Midbrain (tissue), 1 donor: ENCODE measurements at regions not wholly inside any gene's neighbourhood (a gene's known extent, or its start where the extent isn't known, plus 50 kb on each side); places are given as distances from the start of the nearest gene placed in this dataset.

Experiments used
- DNase-seq: peaks from one replicate; lab custom pipeline; 2025; lab: John Stamatoyannopoulos, UW

DNA sequence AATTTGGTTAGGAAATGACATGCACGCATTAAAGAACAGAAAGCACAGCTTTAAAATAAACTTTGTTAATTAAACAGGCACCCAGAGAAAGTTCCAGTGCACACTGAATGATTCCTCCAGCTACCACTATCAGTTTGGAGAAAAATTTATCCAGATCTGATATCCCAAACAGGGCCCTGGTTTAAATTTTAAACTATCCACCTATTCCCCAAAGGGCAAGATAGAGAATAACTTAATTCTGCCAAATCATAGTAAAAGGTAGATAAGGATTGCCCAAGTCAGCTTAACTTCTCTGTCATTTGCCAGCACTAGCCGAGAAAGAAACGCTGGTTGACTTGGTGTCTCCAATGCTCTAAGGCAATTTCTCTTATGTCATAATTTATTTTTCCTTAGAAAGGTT is 321.9 kb upstream of the PKDCC start:
- no peak for DNase-seq

DNA sequence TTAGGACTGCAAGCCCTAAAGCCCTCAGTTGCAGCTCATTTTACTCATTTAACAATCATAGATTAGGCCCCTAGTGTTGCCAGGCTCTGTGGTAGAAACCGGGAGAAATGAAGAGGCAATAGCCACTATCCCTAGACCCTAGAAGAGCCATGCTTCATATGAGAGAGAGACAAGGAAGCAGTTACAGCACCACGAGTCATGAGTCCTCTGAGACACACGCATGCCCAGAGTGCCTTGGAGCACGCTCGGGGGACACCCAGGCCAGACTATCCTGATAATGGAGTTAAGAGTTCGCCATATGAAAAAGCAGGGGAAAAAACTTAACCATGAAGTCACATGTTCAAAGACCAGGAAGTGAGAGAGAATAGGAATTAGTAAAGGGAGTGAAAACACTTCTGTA is 321.5 kb upstream of the PKDCC start:
- no peak for DNase-seq

DNA sequence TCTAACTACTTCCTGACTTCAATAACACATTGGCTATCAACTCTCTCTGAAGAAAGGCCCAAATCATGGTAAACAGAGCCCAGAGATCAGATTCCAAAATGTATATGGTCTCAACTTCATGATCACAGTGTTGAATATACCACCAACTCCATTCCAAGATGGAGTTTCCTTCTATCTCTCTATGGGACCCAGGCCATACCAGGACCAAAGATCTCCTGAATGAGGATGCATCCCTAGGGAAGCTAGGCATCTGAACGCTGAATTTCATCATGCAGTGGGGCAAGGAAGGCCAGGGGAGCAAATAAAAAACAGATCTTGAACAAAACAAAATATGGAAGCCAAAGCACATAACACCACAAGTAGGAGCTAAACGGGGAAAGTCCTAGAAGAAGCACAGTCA is 320.7 kb upstream of the PKDCC start:
- DNase-seq, result no peak

DNA sequence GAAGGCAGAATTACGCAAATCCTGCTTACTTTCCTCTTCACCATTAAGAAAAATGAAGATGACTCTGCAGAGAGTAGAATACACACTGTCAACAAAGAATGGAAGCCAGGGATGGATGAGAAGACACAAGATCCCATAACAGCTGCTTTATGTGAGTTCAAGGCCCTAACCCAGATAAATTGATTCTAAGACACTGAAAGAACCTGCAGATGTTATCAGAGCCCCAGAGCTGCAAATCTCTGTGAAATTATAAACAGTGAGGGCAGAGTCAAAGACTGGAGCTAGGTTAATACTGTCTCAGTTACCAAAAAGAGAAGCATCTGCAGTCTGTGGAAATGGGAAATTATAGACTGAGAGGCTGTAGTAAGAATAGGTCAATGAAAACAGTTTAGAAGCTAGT is 320.1 kb upstream of the PKDCC start:
- no peak for DNase-seq

DNA sequence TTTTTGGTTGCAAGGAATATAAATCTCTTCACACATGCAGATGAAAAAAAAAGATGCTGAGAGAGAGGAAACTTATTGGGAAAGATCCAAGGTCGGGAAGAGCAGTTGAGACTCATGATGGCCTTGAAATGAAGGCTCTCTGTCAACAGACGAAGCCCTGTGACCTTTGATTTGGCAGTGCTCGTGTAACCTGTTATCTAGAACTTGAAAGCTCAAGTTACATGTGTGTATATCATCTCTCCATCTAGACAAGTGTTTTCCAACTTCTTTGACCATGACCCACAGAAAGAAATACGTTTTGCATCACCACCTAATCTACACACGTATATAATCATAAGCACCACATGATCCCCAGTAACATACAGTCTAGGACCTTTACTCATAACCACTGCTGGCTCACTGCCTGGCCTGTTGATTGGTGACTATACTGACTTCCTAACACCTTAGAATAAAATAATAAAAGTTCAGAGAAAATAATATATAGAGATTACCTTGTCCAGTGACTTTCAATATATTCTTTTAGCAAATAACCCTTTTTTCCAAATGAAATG is 319.0 kb upstream of the PKDCC start:
- DNase-seq, result no peak

DNA sequence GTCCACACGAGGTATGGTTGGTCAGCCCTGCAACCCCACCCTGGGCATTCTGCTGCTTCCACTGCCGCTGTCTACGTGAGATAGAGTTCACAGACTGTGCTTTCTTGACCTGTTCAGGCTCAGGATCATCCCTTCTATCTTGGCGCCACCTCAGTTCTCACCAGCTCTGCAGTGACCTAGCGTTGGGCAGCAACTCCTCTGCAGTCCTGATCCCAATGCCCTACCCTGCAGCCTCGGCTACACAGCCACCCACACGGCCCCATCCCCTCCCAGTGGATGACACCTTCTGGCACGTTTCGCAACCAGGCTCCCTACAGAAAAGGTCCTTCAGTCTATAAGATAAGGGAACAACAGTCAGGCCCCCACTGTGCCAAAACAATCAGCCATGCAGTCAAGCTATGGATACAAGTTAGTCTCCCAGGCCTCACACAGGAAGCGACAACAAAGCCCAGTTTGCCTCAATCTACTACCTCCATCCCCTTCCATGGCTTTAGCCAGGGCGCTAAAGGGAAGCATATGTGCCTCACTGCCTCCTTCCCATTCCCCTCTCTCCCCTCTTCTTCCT is 317.9 kb upstream of the PKDCC start:
- DNase-seq, result no peak

DNA sequence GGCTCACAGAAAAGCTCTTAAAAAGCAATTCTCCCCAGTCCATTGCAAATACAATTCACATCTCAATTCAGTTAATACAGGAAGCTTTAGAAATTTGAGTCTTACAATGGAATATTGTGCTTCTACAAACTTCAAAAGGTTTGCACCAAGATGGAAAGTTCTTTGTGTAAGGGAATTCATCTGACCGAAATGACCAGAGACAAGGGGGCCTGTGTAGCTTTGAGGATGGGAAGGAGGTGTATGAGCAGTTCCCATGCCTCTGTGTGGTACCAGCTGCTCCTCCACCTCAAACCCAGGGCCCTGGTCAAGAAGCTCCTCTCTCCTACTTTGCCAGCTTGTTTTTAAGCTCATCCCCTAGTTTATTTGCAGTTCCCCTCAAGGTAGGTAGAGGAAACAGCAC is 312.8 kb upstream of the PKDCC start:
- no peak for DNase-seq

DNA sequence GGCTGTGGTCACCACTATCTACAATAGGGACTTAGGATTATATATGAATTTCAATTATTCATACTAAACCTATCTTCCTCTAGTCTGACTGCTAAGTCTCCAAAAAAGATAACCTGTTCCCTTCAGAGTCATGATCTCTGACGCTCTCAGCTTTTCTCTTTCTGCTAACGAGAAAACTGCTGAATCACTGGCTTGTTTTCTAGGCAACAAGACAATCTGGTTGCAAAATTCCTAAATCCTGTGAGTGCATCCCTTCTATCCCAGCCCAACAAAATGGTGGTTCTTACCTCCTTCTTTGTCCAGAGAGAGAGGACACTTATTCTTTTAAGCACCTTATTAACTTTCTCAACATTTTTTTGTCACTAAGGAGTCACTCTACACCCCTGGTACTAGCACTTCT is 312.3 kb upstream of the PKDCC start:
- no peak for DNase-seq

DNA sequence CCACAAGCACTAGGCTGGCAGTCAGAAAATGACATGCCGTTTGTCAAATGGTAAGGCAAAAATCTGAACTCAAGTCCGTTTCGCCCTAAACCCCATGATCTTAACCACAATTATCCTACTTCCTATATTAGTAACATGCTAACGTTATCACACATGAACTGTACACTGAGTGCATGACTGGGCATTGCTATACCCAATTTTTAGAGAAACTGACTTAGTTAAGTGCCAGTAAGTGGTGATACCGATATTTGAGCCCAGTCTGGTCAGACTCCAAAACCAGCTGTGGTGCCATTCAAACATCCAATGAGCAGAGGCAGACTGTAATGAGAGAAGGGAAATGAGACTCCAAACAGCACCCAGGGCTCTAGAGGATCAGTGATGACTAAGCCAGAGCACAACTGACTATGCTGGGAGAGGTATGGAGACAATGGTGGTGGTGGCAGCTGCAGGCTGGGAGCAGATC is 311.7 kb upstream of the PKDCC start:
- no peak for DNase-seq

DNA sequence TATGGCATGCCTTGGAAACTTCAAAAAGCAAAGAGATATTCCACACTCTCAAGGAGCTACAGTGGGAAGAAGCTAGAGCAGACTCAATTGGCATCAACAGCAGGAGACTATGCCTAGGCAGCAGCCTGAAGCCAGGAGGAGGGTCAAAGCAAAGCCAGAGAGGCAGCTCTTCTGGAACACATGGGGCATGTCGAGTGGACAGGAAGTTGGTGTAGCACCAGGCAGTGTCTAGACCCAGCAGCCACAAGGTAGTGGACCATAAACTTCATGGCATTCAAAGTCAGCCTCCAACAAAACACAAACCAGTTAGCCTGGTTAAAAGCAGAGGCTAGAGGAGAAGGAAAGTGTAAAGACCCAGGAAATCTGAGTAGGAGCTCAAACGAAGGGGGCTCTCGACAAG is 311.2 kb upstream of the PKDCC start:
- no peak for DNase-seq

DNA sequence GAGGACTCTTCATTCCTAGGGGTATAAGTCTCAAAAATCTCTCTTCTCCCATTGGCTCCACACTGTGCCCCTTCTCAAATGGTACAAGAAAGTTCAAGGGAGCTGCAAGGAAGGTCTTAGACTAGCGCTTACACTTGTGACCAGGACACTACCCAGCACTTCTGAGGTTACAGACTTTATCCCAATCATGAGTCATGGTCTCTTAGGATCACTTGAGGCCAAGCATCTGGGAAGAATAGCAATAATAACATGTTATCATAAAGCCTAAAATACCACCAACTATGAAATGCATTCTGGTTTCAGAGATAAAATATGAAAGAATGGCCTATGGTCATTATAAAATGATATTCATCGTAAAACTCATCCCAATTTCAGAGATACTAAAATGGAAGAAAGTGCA is 309.9 kb upstream of the PKDCC start:
- DNase-seq, result no peak

DNA sequence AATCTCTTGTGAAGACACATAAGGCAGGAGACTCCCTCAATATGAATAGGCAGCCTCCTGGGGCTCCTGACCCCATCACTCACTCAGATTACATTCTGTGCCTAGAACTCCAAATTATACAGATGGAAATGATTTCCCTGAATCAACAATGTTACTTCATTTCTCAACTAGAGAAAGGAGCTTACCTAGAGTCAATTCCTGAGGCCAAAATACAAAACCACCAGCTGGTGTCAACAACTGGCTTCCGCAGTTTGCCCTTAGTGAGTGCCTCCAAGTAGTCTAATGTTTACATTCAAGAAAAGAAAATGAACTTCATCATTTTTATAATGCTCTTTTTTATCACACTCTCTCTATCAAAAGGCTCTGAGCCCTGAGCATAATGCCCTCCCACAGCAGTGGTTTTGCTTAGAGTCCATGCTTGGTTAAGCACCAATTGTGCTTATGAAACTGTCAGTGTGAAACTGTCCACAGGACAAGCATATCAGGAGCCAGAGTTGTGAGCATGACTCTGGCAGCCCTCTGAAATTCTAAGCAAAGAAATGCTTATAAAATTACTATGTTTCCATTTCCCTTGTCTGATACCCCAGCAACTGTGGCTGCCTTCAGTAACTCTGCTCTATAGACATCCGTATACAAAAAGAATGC is 305.7 kb upstream of the PKDCC start:
- no peak for DNase-seq

DNA sequence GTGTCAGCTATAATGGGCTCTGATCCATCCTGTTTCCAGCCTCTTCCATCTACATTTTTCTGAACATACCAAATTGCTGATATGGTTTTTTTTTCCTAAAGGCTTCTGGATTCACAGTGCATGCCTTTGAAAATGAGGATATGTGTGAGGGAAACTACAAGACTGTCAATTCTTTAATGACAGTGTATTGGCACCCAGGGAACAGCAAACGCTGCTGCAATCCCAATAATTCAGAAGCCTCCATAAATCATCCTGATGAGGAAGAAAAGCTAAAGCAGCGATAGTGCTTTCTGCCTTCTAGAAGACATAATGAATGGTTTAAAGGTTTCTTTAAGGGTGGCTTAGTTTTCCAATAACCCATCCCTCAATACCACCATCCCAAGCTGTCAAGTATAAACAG is 304.5 kb upstream of the PKDCC start:
- no peak for DNase-seq

DNA sequence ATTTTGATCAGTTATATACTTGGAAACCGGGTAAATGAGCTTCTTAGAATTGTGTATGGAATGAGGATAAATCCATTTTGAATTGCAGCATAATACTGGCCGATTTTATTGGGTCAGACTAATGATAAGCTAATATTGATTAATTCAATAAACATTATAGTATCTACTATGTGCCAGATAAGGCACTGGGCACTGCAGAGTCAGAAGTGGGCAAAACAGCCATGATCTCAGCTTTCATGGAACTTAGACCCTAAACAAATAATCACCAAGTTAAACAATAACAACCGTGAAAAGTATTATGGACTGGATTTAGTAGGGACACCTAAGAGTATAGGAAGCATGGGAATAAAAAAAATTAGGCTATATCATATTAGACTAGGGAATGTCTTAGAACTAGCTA is 297.0 kb upstream of the PKDCC start:
- no peak for DNase-seq

DNA sequence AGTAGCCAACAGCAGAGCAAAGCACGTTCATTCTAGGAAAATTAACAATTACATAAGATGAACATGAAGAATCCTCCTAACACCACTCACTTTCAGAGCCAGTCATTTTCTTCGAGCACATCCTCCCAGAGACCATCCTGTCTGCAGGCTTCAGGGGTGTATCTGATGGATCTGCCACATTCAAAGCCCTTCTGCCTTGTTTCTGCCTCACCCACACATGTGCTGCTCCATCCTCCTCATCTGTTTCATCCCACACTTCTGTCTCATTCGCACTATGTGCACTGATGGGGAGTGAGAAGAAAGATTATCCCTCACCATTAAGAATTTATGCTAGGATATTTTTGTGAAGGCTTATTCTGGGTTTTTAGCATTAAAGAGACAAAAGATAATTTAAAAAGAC is 287.9 kb upstream of the PKDCC start:
- no peak for DNase-seq

DNA sequence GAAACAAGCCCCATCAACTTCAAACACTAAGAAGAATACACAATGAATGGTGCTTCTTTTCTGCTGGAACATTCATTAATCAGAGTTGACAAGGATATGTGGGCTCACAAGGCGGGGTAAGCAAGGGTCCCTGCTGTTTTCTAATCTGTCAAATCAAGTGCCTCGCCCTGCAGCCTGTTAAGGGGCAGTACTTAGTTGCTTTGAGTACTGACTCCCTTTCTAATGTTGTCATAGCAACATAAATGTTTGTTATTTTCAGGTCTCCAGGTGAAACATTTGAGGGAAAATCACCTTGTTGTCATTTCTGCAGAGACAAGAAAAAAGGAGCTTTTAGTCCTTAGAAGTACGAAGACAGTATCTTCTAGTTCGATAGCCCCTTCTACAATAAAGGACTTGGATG is 284.7 kb upstream of the PKDCC start:
- DNase-seq, result no peak

DNA sequence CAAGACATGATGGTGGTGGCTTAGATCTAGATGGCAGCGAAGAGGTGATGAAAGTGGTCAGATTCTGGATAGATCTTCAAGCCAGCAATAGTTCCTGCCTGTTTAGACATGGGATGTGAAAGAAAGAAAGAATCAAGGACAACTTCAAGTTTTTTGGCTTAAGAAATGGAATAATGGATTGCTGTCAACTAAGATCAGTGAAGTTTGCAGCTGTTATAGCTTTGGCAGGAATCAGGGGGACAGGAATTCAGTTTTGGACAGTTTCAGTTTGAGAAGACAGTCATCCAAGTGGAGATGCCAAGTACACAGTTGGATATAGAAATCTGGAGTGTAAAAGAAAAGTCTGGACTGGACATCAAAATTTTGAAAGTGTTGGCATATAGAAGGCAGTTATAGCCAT is 283.7 kb upstream of the PKDCC start:
- no peak for DNase-seq

DNA sequence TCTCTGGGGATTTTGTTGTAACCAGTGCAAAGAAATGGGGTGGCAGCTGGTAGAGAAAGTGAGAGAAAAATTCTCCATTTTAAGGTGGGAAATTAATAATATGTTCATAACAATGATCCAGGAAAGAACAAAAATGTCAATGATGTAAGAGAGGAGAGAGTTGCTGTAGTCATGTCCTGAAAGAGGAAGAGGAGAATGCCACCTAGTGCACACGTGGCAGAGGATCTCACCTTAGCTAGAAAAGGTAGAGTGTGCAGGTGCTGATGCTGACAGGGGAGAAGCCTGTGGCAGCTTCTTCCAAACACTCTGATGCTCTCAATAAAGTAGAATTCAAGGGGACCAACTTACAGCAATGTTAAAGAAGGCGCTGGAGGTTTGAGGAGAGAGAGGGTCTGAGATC is 282.9 kb upstream of the PKDCC start:
- no peak for DNase-seq

DNA sequence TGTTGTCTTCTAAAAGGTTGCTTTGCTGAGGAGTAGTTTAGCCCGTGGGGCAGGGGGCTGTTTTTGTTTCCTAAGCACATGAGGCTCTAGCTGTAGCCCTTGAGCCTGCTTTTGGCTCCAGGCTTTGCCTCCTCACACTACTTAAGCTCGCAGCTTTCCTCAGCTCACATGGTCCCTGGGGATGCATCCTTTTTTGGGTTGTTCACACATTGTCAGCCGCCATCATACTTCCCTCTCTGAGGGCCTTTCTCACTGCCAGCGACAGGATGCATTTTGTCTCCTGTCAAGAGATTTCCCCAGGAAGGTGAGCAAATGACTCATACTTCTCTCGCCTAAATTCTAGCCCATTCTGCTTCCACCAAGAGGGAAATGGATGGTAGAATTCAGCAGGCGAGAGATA is 279.5 kb upstream of the PKDCC start:
- DNase-seq, result no peak

DNA sequence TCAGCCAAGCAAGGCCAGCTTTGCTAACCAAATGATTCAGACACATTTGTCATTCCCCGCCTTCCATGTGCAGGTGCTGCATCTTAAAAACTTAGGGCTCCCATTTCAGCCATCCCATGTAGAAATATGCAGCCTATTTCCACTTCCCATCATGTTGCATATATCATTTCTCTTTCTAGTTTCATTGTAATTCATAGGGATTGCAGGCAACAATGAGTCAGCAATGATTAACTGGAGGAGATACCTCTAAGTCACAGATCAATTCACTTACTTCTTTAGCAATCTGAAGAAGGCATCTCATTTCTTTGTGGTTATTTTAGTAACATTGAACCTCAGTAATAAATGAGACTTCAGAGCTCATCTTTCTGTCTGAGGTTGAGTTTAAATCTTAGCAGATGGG is 276.1 kb upstream of the PKDCC start:
- DNase-seq, result no peak

DNA sequence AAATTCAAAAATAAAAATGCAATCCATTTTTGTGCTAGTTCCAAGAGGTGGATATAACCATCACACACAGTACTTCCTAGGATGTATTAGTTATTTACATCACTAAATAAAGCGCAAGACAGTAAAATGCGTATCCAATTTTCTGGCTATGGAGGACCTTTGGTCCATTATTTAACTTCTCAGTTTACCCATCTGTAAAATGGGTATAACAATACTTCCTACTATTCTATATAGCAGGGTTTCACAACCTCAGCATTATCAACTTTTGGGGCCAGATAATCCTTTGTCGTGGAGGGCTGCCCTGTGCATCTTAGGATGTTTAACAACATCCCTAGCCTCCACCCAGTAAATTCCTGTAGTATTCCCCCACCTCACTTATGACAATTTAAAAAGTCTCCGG is 275.1 kb upstream of the PKDCC start:
- no peak for DNase-seq

DNA sequence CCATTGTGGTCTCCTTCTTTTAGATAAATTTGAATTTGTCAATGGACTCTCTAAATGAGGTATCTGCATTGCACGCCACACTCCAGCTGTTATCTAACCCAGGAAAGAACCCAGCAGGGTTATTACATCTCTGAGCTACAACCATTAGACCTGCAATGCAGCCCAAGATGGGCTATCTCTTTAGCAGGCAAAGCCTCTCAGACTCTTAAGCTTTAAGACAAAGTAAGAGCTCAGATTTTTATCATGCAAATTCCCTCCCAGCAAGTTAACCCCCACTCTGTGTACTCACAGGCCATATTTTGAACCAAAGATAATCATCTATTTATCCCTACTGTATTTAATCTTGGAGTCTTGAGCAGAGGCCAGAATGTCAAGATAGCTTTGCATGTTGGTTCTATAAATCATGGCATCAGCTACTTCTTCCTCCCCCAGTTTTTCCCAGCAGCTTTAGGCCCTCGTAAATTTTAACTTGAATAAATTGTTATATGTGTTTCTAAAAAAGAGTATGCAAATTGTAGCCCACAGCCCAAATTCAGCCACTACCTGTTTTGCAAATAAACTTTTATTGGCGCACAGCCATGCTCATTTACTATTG is 273.7 kb upstream of the PKDCC start:
- no peak for DNase-seq

DNA sequence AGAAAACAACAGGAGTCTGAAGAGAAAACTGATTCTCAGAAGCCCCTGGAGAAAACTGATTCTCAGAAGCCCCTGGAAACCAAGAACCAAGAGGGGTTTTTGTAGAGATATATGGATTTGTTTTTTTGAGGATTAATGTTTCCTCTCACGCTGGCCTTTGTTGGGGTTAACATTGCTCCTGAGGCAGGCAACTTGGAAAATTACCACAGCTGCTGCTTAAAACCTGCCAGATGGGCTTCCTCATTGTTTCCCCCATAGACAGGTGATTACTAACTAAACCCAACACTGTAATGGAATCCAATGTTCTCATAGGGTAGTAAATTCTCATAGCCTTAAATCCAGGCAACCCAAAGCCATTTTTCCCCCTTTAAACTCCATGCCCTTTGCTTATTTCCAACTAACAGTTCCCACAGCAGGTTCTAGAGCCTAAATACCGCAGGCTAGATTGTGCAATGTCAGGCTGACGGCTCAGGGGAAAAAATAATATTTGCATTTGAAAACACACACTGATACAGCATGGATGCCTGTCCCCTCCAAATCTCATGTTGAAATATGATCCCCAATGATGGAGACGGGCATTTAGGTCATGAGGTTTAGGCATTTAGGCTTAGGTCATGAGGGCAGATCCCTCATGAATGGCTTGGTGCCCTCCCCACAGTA is 272.3 kb upstream of the PKDCC start:
- no peak for DNase-seq
